CD4-positive, alpha-beta T cell (primary cell): ENCODE measurements at regions not wholly inside any gene's neighbourhood (a gene's known extent, or its start where the extent isn't known, plus 50 kb on each side); places are given as distances from the start of the nearest gene placed in this dataset.

Experiments
- ATAC-seq: fragments of 200-7000 bp; cut with Tn5 transposase; one replicate; pipeline ENCODE4 v1.10.0; 2022; ENCODE audit warnings: mild to moderate bottlenecking; ENCODE audit not compliant: poor library complexity
- CTCF ChIA-PET: fragments of 350-600 bp; sonication (Branson Sonifier 250); formaldehyde crosslinking; loops from one replicate; lab custom pipeline; 2021; ENCODE audit warnings: antibody characterized with exemption, inconsistent platforms; lab: Charles Lee
- POLR2A ChIA-PET: fragments of 350-600 bp; sonication (Branson Sonifier 250); formaldehyde crosslinking; loops from one replicate; lab custom pipeline; 2021; ENCODE audit warnings: antibody characterized with exemption, inconsistent platforms; lab: Charles Lee
- DNase-seq, 14 experiments: peaks; one replicate each; pipeline ENCODE4 v3.0.0-alpha.2; 2013 to 2020; ENCODE audit warnings: mixed read lengths in 2 of 14
- H3K27ac ChIP-seq, 2 donors: one replicate each; pipeline versions ENCODE4 v1.5.1 to v1.7.0; 2013; ENCODE audit warnings: low read length in 2 of 2, low read depth in 1 of 2, mild to moderate bottlenecking in 1 of 2
- H3K27me3 ChIP-seq, 2 experiments: 1 replicate in 1 of 2; 2 replicates in 1 of 2; pipeline versions ENCODE4 v1.6.1 to v1.7.0; 2013; ENCODE audit warnings: low read length in 2 of 2, control low read depth in 1 of 2, mild to moderate bottlenecking in 1 of 2, moderate library complexity in 1 of 2; ENCODE audit not compliant: insufficient read depth in 2 of 2, control insufficient read depth in 1 of 2
- H3K36me3 ChIP-seq: one replicate; pipeline ENCODE4 v1.6.1; 2013; ENCODE audit warnings: low read length, control low read depth; ENCODE audit not compliant: insufficient read depth
- H3K4me1 ChIP-seq: one replicate; pipeline ENCODE4 v1.6.1; 2013; ENCODE audit warnings: low read length, control low read depth; ENCODE audit not compliant: insufficient read depth
- H3K4me3 ChIP-seq: one replicate; pipeline ENCODE4 v1.5.1; 2013; ENCODE audit warnings: mild to moderate bottlenecking, low read length, moderate library complexity
- H3K9me3 ChIP-seq, 2 experiments: 1 replicate in 1 of 2; 2 replicates in 1 of 2; pipeline versions ENCODE4 v1.6.1 to v1.7.0; 2013; ENCODE audit warnings: low read length in 2 of 2, mild to moderate bottlenecking in 2 of 2, control low read depth in 1 of 2, moderate library complexity in 1 of 2; ENCODE audit not compliant: control insufficient read depth in 1 of 2, insufficient read depth in 1 of 2
- H3K27ac Mint-ChIP-seq: one replicate; pipeline ENCODE4 v1.8.0; 2020; ENCODE audit warnings: mixed read lengths
- H3K27me3 Mint-ChIP-seq: one replicate; pipeline ENCODE4 v1.8.0; 2021; ENCODE audit warnings: mixed read lengths
- H3K36me3 Mint-ChIP-seq: one replicate; pipeline ENCODE4 v1.8.0; 2021; ENCODE audit warnings: low read depth, mixed read lengths
- H3K4me1 Mint-ChIP-seq: one replicate; pipeline ENCODE4 v1.8.0; 2021; ENCODE audit warnings: low read depth, mixed read lengths
- H3K4me3 Mint-ChIP-seq: one replicate; pipeline ENCODE4 v1.8.0; 2020; ENCODE audit warnings: mild to moderate bottlenecking, mixed read lengths
- H3K9me3 Mint-ChIP-seq: one replicate; pipeline ENCODE4 v1.8.0; 2020; ENCODE audit warnings: mixed read lengths
- intact Hi-C, 2 experiments: fragments of 100-400 bp; cut with DNase I in 1 of 2; cut with micrococcal nuclease in 1 of 2; formaldehyde crosslinking; loops; one replicate each; pipeline versions ENCODE4 v1.15.1 to v1.9.0; 2023 to 2025; cut with DNase I, micrococcal nuclease
- TF ChIP-seq, protein P1 (sequence below): fragments of 200-600 bp; IDR thresholded peaks from one replicate; pipeline ENCODE4 v1.8.0; 2022; ENCODE audit warnings: antibody characterized with exemption, mild to moderate bottlenecking

- no peaks in the 10 kb centered on the region for H3K4me1 ChIP-seq
- Mint-ChIP-seq H3K27ac (no peak overlapping the region), H3K36me3 (no peaks in the 10 kb centered on the region), H3K9me3 (peaks cover 7% of the 10 kb centered on the region), H3K4me1 (no peaks in the 10 kb centered on the region), H3K27me3 (no peaks in the 10 kb centered on the region), H3K4me3 (no peak overlapping the region)
- POLR2A ChIA-PET = no interaction called here
- DNase-seq (no peak), ATAC-seq (no peak)
- H3K27ac ChIP-seq = no peak overlapping the region
- no peaks in the 10 kb centered on the region for H3K36me3 ChIP-seq
- H3K9me3 ChIP-seq = peaks cover 0 to 11% of the 10 kb centered on the region in 2 experiments
- TF ChIP-seq, protein P1, sequence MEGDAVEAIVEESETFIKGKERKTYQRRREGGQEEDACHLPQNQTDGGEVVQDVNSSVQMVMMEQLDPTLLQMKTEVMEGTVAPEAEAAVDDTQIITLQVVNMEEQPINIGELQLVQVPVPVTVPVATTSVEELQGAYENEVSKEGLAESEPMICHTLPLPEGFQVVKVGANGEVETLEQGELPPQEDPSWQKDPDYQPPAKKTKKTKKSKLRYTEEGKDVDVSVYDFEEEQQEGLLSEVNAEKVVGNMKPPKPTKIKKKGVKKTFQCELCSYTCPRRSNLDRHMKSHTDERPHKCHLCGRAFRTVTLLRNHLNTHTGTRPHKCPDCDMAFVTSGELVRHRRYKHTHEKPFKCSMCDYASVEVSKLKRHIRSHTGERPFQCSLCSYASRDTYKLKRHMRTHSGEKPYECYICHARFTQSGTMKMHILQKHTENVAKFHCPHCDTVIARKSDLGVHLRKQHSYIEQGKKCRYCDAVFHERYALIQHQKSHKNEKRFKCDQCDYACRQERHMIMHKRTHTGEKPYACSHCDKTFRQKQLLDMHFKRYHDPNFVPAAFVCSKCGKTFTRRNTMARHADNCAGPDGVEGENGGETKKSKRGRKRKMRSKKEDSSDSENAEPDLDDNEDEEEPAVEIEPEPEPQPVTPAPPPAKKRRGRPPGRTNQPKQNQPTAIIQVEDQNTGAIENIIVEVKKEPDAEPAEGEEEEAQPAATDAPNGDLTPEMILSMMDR = no peak
- H3K27me3 ChIP-seq = no peaks in the 10 kb centered on the region
- H3K4me3 ChIP-seq = no peak overlapping the region
- CTCF ChIA-PET = no interaction called here
- intact Hi-C loops = no loop called here
Observed at GRCh38 chr3:74053970-74054516, 429.3 kb upstream of the PDZRN3 start.

GRCh38 chr3:74049444-74049843 lies 424.7 kb upstream of the PDZRN3 start:
- no peaks in the 10 kb centered on the region for H3K36me3 ChIP-seq
- DNase-seq = no peak
- Mint-ChIP-seq H3K27me3 (no peaks in the 10 kb centered on the region), H3K4me1 (no peaks in the 10 kb centered on the region), H3K36me3 (no peaks in the 10 kb centered on the region), H3K4me3 (no peak overlapping the region), H3K9me3 (peaks cover 9% of the 10 kb centered on the region), H3K27ac (no peak overlapping the region)
- no peaks in the 10 kb centered on the region for H3K27me3 ChIP-seq
- H3K9me3 ChIP-seq = peaks cover 0 to 11% of the 10 kb centered on the region in 2 experiments
- no peak for ATAC-seq
- TF ChIP-seq, protein P1 = no peak
- no peak overlapping the region for H3K4me3 ChIP-seq
- no peak overlapping the region for H3K27ac ChIP-seq
- ChIA-PET POLR2A (no interaction called here), CTCF (no interaction called here)
- intact Hi-C loops = no loop called here
- H3K4me1 ChIP-seq = no peaks in the 10 kb centered on the region

GRCh38 chr3:74048699-74049098 lies 424.0 kb upstream of the PDZRN3 start:
- H3K36me3 Mint-ChIP-seq = no peaks in the 10 kb centered on the region
- Histone ChIP-seq H3K9me3 (peaks cover 0 to 11% of the 10 kb centered on the region in 2 experiments), H3K4me3 (no peak overlapping the region), H3K27me3 (no peaks in the 10 kb centered on the region), H3K27ac (no peak overlapping the region), H3K36me3 (no peaks in the 10 kb centered on the region), H3K4me1 (no peaks in the 10 kb centered on the region)
- no peak overlapping the region for H3K27ac Mint-ChIP-seq
- intact Hi-C loops = no loop called here
- ATAC-seq (no peak), DNase-seq (no peak)
- no peak overlapping the region for H3K4me3 Mint-ChIP-seq
- ChIA-PET CTCF (no interaction called here), POLR2A (no interaction called here)
- no peaks in the 10 kb centered on the region for H3K4me1 Mint-ChIP-seq
- H3K9me3 Mint-ChIP-seq = peaks cover 9% of the 10 kb centered on the region
- H3K27me3 Mint-ChIP-seq = no peaks in the 10 kb centered on the region
- TF ChIP-seq, protein P1 = no peak
